OCI-LY1 (cell line): ENCODE measurements at regions not wholly inside any gene's neighbourhood (a gene's known extent, or its start where the extent isn't known, plus 50 kb on each side); places are given as distances from the start of the nearest gene placed in this dataset.

Experiments used
- H2AFZ ChIP-seq: fragments of 200-600 bp; sonication (generic), shearing (Covaris generic); 2 replicates; pipeline ENCODE4 v1.6.0; 2014; ENCODE audit warnings: antibody characterized with exemption, mild to moderate bottlenecking, low read length
- H3F3A ChIP-seq: fragments of 200-600 bp; sonication (generic), shearing (Covaris generic); 2 replicates; pipeline ENCODE4 v1.6.0; 2014; ENCODE audit warnings: mild to moderate bottlenecking, antibody characterized with exemption, low read length, moderate library complexity; ENCODE audit not compliant: insufficient read depth
- H3K27ac ChIP-seq: fragments of 200-600 bp; sonication (generic); 2 replicates; pipeline ENCODE4 v1.5.1; 2014; ENCODE audit warnings: low read length, mixed run types, mild to moderate bottlenecking, low read depth; ENCODE audit not compliant: poor library complexity, severe bottlenecking
- H3K27me3 ChIP-seq: fragments of 200-600 bp; sonication (generic); 2 replicates; pipeline ENCODE4 v1.6.0; 2014; ENCODE audit warnings: antibody characterized with exemption, mild to moderate bottlenecking, low read length, moderate library complexity; ENCODE audit not compliant: insufficient read depth
- H3K36me3 ChIP-seq: fragments of 200-600 bp; sonication (generic); 2 replicates; pipeline ENCODE4 v1.6.1; 2014; ENCODE audit warnings: mild to moderate bottlenecking, antibody characterized with exemption, low read length, moderate library complexity, mixed read lengths; ENCODE audit not compliant: insufficient read depth
- H3K4me1 ChIP-seq: fragments of 200-600 bp; sonication (generic); 2 replicates; pipeline ENCODE4 v1.5.1; 2014; ENCODE audit warnings: mild to moderate bottlenecking, low read length, moderate library complexity; ENCODE audit not compliant: insufficient read depth, severe bottlenecking
- H3K4me2 ChIP-seq: fragments of 200-600 bp; sonication (generic), shearing (Covaris generic); 2 replicates; pipeline ENCODE4 v1.6.1; 2014; ENCODE audit warnings: low read length
- H3K4me3 ChIP-seq: fragments of 200-600 bp; sonication (generic); 2 replicates; pipeline ENCODE4 v1.5.1; 2014; ENCODE audit warnings: low read length, low read depth, mild to moderate bottlenecking, mixed read lengths; ENCODE audit not compliant: poor library complexity, severe bottlenecking
- H3K79me2 ChIP-seq: fragments of 200-600 bp; shearing (Covaris generic); 2 replicates; pipeline ENCODE4 v1.6.1; 2016; ENCODE audit warnings: mixed run types, low read length, mixed read lengths; ENCODE audit not compliant: insufficient read depth
- H3K9ac ChIP-seq: fragments of 200-600 bp; sonication (generic), shearing (Covaris generic); 2 replicates; pipeline ENCODE4 v1.6.1; 2014; ENCODE audit warnings: mild to moderate bottlenecking, low read length, mixed read lengths
- H3K9me2 ChIP-seq: fragments of 200-600 bp; sonication (generic), shearing (Covaris generic); 2 replicates; pipeline ENCODE4 v1.6.1; 2014; ENCODE audit warnings: low read depth, mild to moderate bottlenecking, low read length, mixed read lengths
- H3K9me3 ChIP-seq: fragments of 200-600 bp; shearing (Covaris generic); 2 replicates; pipeline ENCODE4 v1.6.1; 2014; ENCODE audit warnings: low read length, mixed read lengths
- H4K20me1 ChIP-seq: fragments of 200-600 bp; sonication (generic), shearing (Covaris generic); 2 replicates; pipeline ENCODE4 v1.6.0; 2016; ENCODE audit warnings: mild to moderate bottlenecking, low read length; ENCODE audit not compliant: insufficient read depth
- CTCF ChIP-seq: fragments of 200-600 bp; sonication (generic), shearing (Covaris generic); IDR thresholded peaks from 2 replicates; pipeline ENCODE4 v1.5.1; 2017; ENCODE audit warnings: mild to moderate bottlenecking, antibody characterized with exemption, low read length, moderate library complexity, mixed read lengths
- EZH2 ChIP-seq: fragments of 200-600 bp; sonication (generic), shearing (Covaris generic); IDR thresholded peaks from 2 replicates; pipeline ENCODE4 v1.8.0; 2017; ENCODE audit warnings: borderline replicate concordance, mixed run types, mild to moderate bottlenecking, antibody characterized with exemption, low read length, moderate library complexity, mixed read lengths

GRCh38 chrY:20990869-20991548 lies 235.1 kb downstream of the RPS4Y2 start:
- no peaks in the 10 kb centered on the region for H3K9me2 ChIP-seq
- no peaks in the 10 kb centered on the region for H3K79me2 ChIP-seq
- TF ChIP-seq EZH2 (no peak), CTCF (no peak)
- no peaks in the 10 kb centered on the region for H4K20me1 ChIP-seq
- no peak overlapping the region for H3K9ac ChIP-seq
- no peaks in the 10 kb centered on the region for H3F3A ChIP-seq
- no peak overlapping the region for H3K4me3 ChIP-seq
- H3K9me3 ChIP-seq = no peaks in the 10 kb centered on the region
- H3K4me2 ChIP-seq = no peak overlapping the region
- H3K27me3 ChIP-seq = no peaks in the 10 kb centered on the region
- H2AFZ ChIP-seq = no peak overlapping the region
- H3K27ac ChIP-seq = no peak overlapping the region
- no peaks in the 10 kb centered on the region for H3K36me3 ChIP-seq
- H3K4me1 ChIP-seq = no peaks in the 10 kb centered on the region

DNA sequence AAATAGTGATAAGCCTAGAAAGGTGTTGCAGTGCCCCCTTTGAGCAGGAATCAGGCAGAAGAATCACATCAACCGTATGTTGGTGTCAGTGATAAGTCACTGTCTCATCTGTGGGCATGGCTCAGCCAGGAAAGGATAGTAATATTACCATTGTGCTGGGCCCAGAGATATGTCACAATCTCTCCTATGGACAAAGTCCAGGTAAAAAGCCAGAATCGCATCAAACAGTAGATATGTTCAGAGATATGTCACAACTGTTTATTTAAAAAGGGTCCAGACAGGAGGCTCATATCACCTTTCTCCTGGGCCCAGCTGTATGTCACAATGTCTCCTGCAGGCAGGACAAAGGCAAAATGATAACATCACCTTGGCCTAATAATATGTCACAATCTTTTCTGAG lies 241.4 kb downstream of the RPS4Y2 start:
- Histone ChIP-seq H3K9me2 (no peaks in the 10 kb centered on the region), H3K4me1 (no peaks in the 10 kb centered on the region), H2AFZ (no peak overlapping the region), H3K79me2 (no peaks in the 10 kb centered on the region), H3K9ac (no peak overlapping the region), H3F3A (no peaks in the 10 kb centered on the region), H3K9me3 (no peaks in the 10 kb centered on the region), H4K20me1 (no peaks in the 10 kb centered on the region), H3K4me3 (no peak overlapping the region), H3K4me2 (no peak overlapping the region), H3K27me3 (no peaks in the 10 kb centered on the region), H3K36me3 (no peaks in the 10 kb centered on the region), H3K27ac (no peak overlapping the region)
- TF ChIP-seq EZH2 (no peak), CTCF (no peak)

DNA sequence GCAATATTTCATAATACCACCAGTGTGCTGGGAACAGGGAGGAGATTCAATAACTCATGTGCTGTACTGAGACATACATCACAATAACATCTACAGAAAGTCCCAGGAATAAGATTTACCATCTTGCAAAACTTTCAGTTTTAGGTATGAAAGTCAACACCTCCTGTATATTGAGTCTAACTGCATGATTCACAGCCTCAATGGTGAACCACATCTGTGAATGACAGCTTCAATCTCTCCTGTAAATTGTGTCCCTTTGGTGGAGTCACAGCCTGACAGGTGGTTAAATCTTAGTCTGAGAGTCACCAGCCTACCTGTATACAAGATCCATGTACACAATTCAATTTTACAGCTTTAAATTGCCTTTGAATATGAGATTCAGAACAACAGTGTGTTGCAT lies 242.1 kb downstream of the RPS4Y2 start:
- H3K9me3 ChIP-seq = no peaks in the 10 kb centered on the region
- H3K4me3 ChIP-seq = no peak overlapping the region
- no peak overlapping the region for H3K4me2 ChIP-seq
- H3K9ac ChIP-seq = no peak overlapping the region
- H4K20me1 ChIP-seq = no peaks in the 10 kb centered on the region
- H2AFZ ChIP-seq = no peak overlapping the region
- no peaks in the 10 kb centered on the region for H3K9me2 ChIP-seq
- H3F3A ChIP-seq = no peaks in the 10 kb centered on the region
- H3K36me3 ChIP-seq = no peaks in the 10 kb centered on the region
- no peaks in the 10 kb centered on the region for H3K79me2 ChIP-seq
- no peaks in the 10 kb centered on the region for H3K27me3 ChIP-seq
- H3K27ac ChIP-seq = no peak overlapping the region
- TF ChIP-seq CTCF (no peak), EZH2 (no peak)
- H3K4me1 ChIP-seq = no peaks in the 10 kb centered on the region
